Glutamatergic neuron (in vitro differentiated cells): ENCODE measurements at regions not wholly inside any gene's neighbourhood (a gene's known extent, or its start where the extent isn't known, plus 50 kb on each side); places are given as distances from the start of the nearest gene placed in this dataset.

Experiments
- DNase-seq: peaks from one replicate; pipeline ENCODE4 v3.0.0; 2022
- H3K27ac Mint-ChIP-seq: one replicate; pipeline ENCODE4 v1.8.0; 2020; ENCODE audit warnings: mild to moderate bottlenecking, mixed read lengths, inconsistent platforms; ENCODE audit not compliant: unreplicated experiment
- H3K27me3 Mint-ChIP-seq: one replicate; pipeline ENCODE4 v1.8.0; 2020; ENCODE audit warnings: mild to moderate bottlenecking, moderate library complexity, mixed read lengths, inconsistent platforms; ENCODE audit not compliant: unreplicated experiment
- H3K36me3 Mint-ChIP-seq: one replicate; pipeline ENCODE4 v1.8.0; 2020; ENCODE audit warnings: mild to moderate bottlenecking, mixed read lengths, inconsistent platforms; ENCODE audit not compliant: unreplicated experiment
- H3K4me1 Mint-ChIP-seq: one replicate; pipeline ENCODE4 v1.8.0; 2020; ENCODE audit warnings: mild to moderate bottlenecking, low read depth, mixed read lengths, inconsistent platforms; ENCODE audit not compliant: unreplicated experiment
- H3K4me3 Mint-ChIP-seq: one replicate; pipeline ENCODE4 v1.8.0; 2020; ENCODE audit warnings: mild to moderate bottlenecking, mixed read lengths, inconsistent platforms; ENCODE audit not compliant: unreplicated experiment
- H3K9me3 Mint-ChIP-seq: one replicate; pipeline ENCODE4 v1.8.0; 2020; ENCODE audit warnings: mild to moderate bottlenecking, moderate library complexity, mixed read lengths, inconsistent platforms; ENCODE audit not compliant: unreplicated experiment
- TF ChIP-seq, protein P1 (sequence below): fragments of 200-600 bp; sonication (generic); IDR thresholded peaks from one replicate; pipeline ENCODE4 v1.5.0; 2021; ENCODE audit not compliant: partially characterized antibody, unreplicated experiment

DNA sequence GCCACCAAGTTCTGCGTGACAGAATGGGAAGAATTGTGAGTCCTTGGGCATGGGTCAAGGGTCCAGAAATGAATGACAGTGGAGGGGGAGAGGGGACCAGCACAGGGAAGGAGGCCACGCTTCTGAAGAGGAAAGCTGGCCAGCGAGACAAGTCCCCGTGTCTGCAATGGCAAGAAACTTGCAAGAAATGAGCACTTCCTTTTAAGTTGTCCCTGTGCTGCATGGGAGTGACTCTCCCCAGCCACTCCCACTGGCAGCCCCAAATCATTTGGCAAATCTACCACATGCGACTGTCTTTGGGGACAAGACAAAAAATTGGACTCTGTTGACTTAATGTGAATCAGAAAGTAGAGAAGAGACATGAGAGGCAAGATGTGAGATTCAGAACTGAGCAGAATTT is 242.2 kb upstream of the RREB1 start:
- H3K27me3 Mint-ChIP-seq, result no peaks in the 10 kb centered on the region
- no peak overlapping the region for H3K4me3 Mint-ChIP-seq
- peaks cover 4% of the 10 kb centered on the region for H3K36me3 Mint-ChIP-seq
- no peak overlapping the region for H3K27ac Mint-ChIP-seq
- TF ChIP-seq, protein P1, sequence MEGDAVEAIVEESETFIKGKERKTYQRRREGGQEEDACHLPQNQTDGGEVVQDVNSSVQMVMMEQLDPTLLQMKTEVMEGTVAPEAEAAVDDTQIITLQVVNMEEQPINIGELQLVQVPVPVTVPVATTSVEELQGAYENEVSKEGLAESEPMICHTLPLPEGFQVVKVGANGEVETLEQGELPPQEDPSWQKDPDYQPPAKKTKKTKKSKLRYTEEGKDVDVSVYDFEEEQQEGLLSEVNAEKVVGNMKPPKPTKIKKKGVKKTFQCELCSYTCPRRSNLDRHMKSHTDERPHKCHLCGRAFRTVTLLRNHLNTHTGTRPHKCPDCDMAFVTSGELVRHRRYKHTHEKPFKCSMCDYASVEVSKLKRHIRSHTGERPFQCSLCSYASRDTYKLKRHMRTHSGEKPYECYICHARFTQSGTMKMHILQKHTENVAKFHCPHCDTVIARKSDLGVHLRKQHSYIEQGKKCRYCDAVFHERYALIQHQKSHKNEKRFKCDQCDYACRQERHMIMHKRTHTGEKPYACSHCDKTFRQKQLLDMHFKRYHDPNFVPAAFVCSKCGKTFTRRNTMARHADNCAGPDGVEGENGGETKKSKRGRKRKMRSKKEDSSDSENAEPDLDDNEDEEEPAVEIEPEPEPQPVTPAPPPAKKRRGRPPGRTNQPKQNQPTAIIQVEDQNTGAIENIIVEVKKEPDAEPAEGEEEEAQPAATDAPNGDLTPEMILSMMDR, result no peak
- DNase-seq, result no peak
- no peaks in the 10 kb centered on the region for H3K4me1 Mint-ChIP-seq
- H3K9me3 Mint-ChIP-seq, result peaks cover 3% of the 10 kb centered on the region

- Mint-ChIP-seq H3K36me3 (peaks cover 4% of the 10 kb centered on the region), H3K4me3 (no peak overlapping the region), H3K4me1 (no peaks in the 10 kb centered on the region), H3K9me3 (peaks cover 3% of the 10 kb centered on the region), H3K27me3 (no peaks in the 10 kb centered on the region), H3K27ac (no peak overlapping the region)
- TF ChIP-seq, protein P1, result no peak
- no peak for DNase-seq
These were observed 240.9 kb upstream of the RREB1 start for GRCh38 chr6:6866656-6867403.

DNA sequence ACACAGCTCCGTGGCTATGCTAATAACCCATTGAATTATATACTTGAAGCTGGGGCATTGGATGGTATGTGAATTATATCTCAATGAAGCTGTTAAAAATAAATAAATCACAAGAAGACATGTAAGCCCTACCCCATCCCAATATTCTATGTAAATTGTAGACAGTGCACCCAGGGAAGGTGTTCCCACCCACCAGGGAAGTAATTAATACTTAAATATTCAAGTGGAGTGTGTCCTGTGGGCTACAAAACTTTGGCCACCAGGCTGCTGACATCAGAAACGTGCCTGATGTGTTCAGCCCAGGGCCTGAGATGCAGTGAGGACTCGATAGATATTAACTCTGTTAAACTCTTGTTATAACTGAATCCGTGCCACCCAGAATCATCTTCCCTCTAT is 240.4 kb upstream of the RREB1 start:
- H3K9me3 Mint-ChIP-seq, result no peaks in the 10 kb centered on the region
- H3K4me3 Mint-ChIP-seq, result no peak overlapping the region
- TF ChIP-seq, protein P1, result no peak
- no peak for DNase-seq
- H3K4me1 Mint-ChIP-seq, result no peaks in the 10 kb centered on the region
- H3K27me3 Mint-ChIP-seq, result no peaks in the 10 kb centered on the region
- peaks cover 4% of the 10 kb centered on the region for H3K36me3 Mint-ChIP-seq
- no peak overlapping the region for H3K27ac Mint-ChIP-seq

GRCh38 chr6:6869094-6869493 is 238.7 kb upstream of the RREB1 start:
- H3K4me3 Mint-ChIP-seq, result no peak overlapping the region
- H3K27me3 Mint-ChIP-seq, result no peaks in the 10 kb centered on the region
- TF ChIP-seq, protein P1, result no peak
- H3K27ac Mint-ChIP-seq, result no peak overlapping the region
- DNase-seq, result no peak
- H3K4me1 Mint-ChIP-seq, result no peaks in the 10 kb centered on the region
- peaks cover 2% of the 10 kb centered on the region for H3K9me3 Mint-ChIP-seq
- H3K36me3 Mint-ChIP-seq, result no peaks in the 10 kb centered on the region

- Mint-ChIP-seq H3K4me1 (no peaks in the 10 kb centered on the region), H3K27me3 (no peaks in the 10 kb centered on the region), H3K9me3 (peaks cover 2% of the 10 kb centered on the region), H3K4me3 (no peak overlapping the region), H3K27ac (no peak overlapping the region), H3K36me3 (no peaks in the 10 kb centered on the region)
- TF ChIP-seq, protein P1, result no peak
- no peak for DNase-seq
These were observed 236.8 kb upstream of the RREB1 start for GRCh38 chr6:6870921-6871320.
